HCT116 (cell line): ENCODE measurements at regions not wholly inside any gene's neighbourhood (a gene's known extent, or its start where the extent isn't known, plus 50 kb on each side); places are given as distances from the start of the nearest gene placed in this dataset.

Source experiments
- ATAC-seq: fragments of 200-7000 bp; cut with Tn5 transposase; 2 replicates; pipeline ENCODE4 v1.9.1; 2020; ENCODE audit warnings: mild to moderate bottlenecking, moderate library complexity
- BruUV-seq: library from RNA; stranded (reverse); fragments of 400-500 nt; replicated peaks from 2 replicates; lab custom pipeline; 2021; lab: Mats Ljungman, UMichigan
- CTCF ChIA-PET: fragments of 300-600 bp; sonication (Branson Sonifier 250); formaldehyde crosslinking; loops from one replicate; lab custom pipeline; 2021; ENCODE audit warnings: antibody characterized with exemption; lab: Charles Lee
- POLR2A ChIA-PET: fragments of 300-600, 350-600 bp; sonication (Branson Sonifier 250); formaldehyde crosslinking; loops from one replicate; lab custom pipeline; 2021; ENCODE audit warnings: antibody characterized with exemption; lab: Charles Lee
- RAD21 ChIA-PET, 2 experiments: fragments of 300-600 bp; sonication (Branson Sonifier 250); formaldehyde crosslinking; loops; one replicate each; lab custom pipeline; 2023; ENCODE audit warnings: low total read pairs in 2 of 2; ENCODE audit not compliant: uncharacterized antibody in 2 of 2, unreplicated experiment in 2 of 2, low non-redundant PET in 1 of 2; lab: Charles Lee
- DNase-seq: peaks from one replicate; pipeline ENCODE4 v3.0.0-alpha.2; 2010; ENCODE audit warnings: low read depth, low spot score
- H2AFZ ChIP-seq: fragments of 200-600 bp; shearing (Covaris generic), sonication (generic); 2 replicates; pipeline ENCODE4 v1.6.1; 2017; ENCODE audit warnings: low read depth, mixed run types, mixed read lengths, antibody characterized with exemption, low read length; ENCODE audit not compliant: poor library complexity, severe bottlenecking
- H3K27ac ChIP-seq: 2 replicates; pipeline ENCODE4 v1.5.1; 2012; ENCODE audit warnings: low read depth, low read length
- H3K27me3 ChIP-seq: fragments of 200-600 bp; sonication (generic); 2 replicates; pipeline ENCODE4 v1.6.1; 2016; ENCODE audit warnings: mixed run types, low read length, mixed read lengths; ENCODE audit not compliant: insufficient read depth
- H3K36me3 ChIP-seq, 2 experiments: fragments of 200-500 bp in 1 of 2; fragments of 200-600 bp in 1 of 2; sonication (Bioruptor generic) in 1 of 2; sonication (generic) in 1 of 2; 2 replicates each; pipeline versions ENCODE4 v1.5.1 to v1.6.1; 2014 to 2016; ENCODE audit warnings: low read length in 2 of 2, inconsistent platforms in 1 of 2, mixed read lengths in 1 of 2, mixed run types in 1 of 2; ENCODE audit not compliant: insufficient read depth in 2 of 2, control insufficient read depth in 1 of 2
- H3K4me1 ChIP-seq, 2 experiments: fragments of 200-600 bp in 1 of 2; sonication (generic) in 1 of 2; 2 replicates each; pipeline versions ENCODE4 v1.5.1 to v1.6.1; 2012 to 2017; ENCODE audit warnings: low read length in 2 of 2, inconsistent platforms in 1 of 2, mild to moderate bottlenecking in 1 of 2, mixed read lengths in 1 of 2, mixed run types in 1 of 2, moderate library complexity in 1 of 2; ENCODE audit not compliant: insufficient read depth in 2 of 2, control insufficient read depth in 1 of 2
- H3K4me2 ChIP-seq: fragments of 200-600 bp; sonication (generic); 2 replicates; pipeline ENCODE4 v1.6.1; 2017; ENCODE audit warnings: mixed run types, low read length, mixed read lengths
- H3K4me3 ChIP-seq, 2 experiments: fragments of 200-600 bp in 1 of 2; sonication (generic) in 1 of 2; replicated peaks in 1 of 2; 2 replicates each; pipeline ENCODE4 v1.5.1; 2011 to 2016; ENCODE audit warnings: low read length in 2 of 2, control low read depth in 1 of 2, low read depth in 1 of 2, mild to moderate bottlenecking in 1 of 2, mixed read lengths in 1 of 2, mixed run types in 1 of 2
- H3K79me2 ChIP-seq: fragments of 200-600 bp; sonication (generic); 2 replicates; pipeline ENCODE4 v1.6.1; 2017; ENCODE audit warnings: mild to moderate bottlenecking, mixed run types, low read length, moderate library complexity, mixed read lengths; ENCODE audit not compliant: insufficient read depth
- H3K9ac ChIP-seq: fragments of 200-600 bp; sonication (generic); 2 replicates; pipeline ENCODE4 v1.6.1; 2016; ENCODE audit warnings: low read length, mixed read lengths
- H3K9me2 ChIP-seq: fragments of 200-600 bp; sonication (generic), shearing (Covaris generic); 2 replicates; pipeline ENCODE4 v1.6.1; 2017; ENCODE audit warnings: mixed run types, mild to moderate bottlenecking, moderate library complexity; ENCODE audit not compliant: insufficient read depth
- H3K9me3 ChIP-seq, 2 experiments: fragments of 200-500 bp in 1 of 2; fragments of 200-600 bp in 1 of 2; sonication (Bioruptor generic) in 1 of 2; sonication (generic) in 1 of 2; 2 replicates each; pipeline ENCODE4 v1.6.1; 2014 to 2017; ENCODE audit warnings: low read length in 2 of 2, mixed read lengths in 2 of 2, inconsistent platforms in 1 of 2, low read depth in 1 of 2, mild to moderate bottlenecking in 1 of 2, mixed run types in 1 of 2, moderate library complexity in 1 of 2; ENCODE audit not compliant: control insufficient read depth in 1 of 2, insufficient read depth in 1 of 2
- H4K20me1 ChIP-seq: fragments of 200-600 bp; sonication (generic), shearing (Covaris generic); 2 replicates; pipeline ENCODE4 v1.6.1; 2017; ENCODE audit warnings: mixed run types, mild to moderate bottlenecking, moderate library complexity; ENCODE audit not compliant: insufficient read depth
- CBX3 ChIP-seq: IDR thresholded peaks from 2 replicates; pipeline ENCODE4 v1.6.1; 2012; ENCODE audit warnings: low read depth
- CEBPB ChIP-seq: IDR thresholded peaks from 2 replicates; pipeline ENCODE4 v1.6.1; 2012; ENCODE audit warnings: low read depth
- ELF1 ChIP-seq: IDR thresholded peaks from 2 replicates; pipeline ENCODE4 v1.6.1; 2012; ENCODE audit warnings: low read depth, borderline replicate concordance
- EZH2 ChIP-seq: fragments of 200-600 bp; sonication (generic); IDR thresholded peaks from 2 replicates; pipeline ENCODE4 v1.6.1; 2017; ENCODE audit warnings: antibody characterized with exemption, mixed run types
- FOSL1 ChIP-seq: IDR thresholded peaks from 2 replicates; pipeline ENCODE4 v1.6.1; 2012; ENCODE audit warnings: low read depth
- POLR2A ChIP-seq: IDR thresholded peaks from 2 replicates; pipeline ENCODE4 v1.7.0; 2011; ENCODE audit warnings: borderline replicate concordance; ENCODE audit not compliant: insufficient read depth, insufficient read length; ENCODE audit errors: extremely low read depth
- POLR2AphosphoS5 ChIP-seq: IDR thresholded peaks from 2 replicates; pipeline ENCODE4 v1.6.1; 2011; ENCODE audit warnings: mild to moderate bottlenecking, low read depth, low read length, moderate library complexity
- RAD21 ChIP-seq: IDR thresholded peaks from 2 replicates; pipeline ENCODE4 v1.6.1; 2012; ENCODE audit warnings: low read depth, mild to moderate bottlenecking
- REST ChIP-seq: IDR thresholded peaks from 2 replicates; pipeline ENCODE4 v1.6.1; 2012; ENCODE audit warnings: low read depth
- SIN3A ChIP-seq: IDR thresholded peaks from 2 replicates; pipeline ENCODE4 v1.6.1; 2012; ENCODE audit warnings: low read depth
- SRF ChIP-seq: IDR thresholded peaks from 2 replicates; pipeline ENCODE4 v1.6.1; 2012; ENCODE audit warnings: low read depth
- ZFX ChIP-seq: fragments of 450-650 bp; IDR thresholded peaks from 2 replicates; pipeline ENCODE4 v1.6.1; 2017
- ZNF274 ChIP-seq: fragments of 200-500 bp; sonication (Bioruptor generic); IDR thresholded peaks from 2 replicates; pipeline ENCODE4 v1.6.1; 2014; ENCODE audit warnings: mild to moderate bottlenecking, low read depth, low read length, inconsistent platforms
- intact Hi-C: fragments of 100-400 bp; cut with micrococcal nuclease; formaldehyde crosslinking; loops from 2 replicates; pipeline ENCODE4 v1.10.0; 2022
- TF ChIP-seq, protein P1 (sequence below): IDR thresholded peaks from 2 replicates; pipeline ENCODE4 v1.6.1; 2011; ENCODE audit warnings: mild to moderate bottlenecking, low read length, moderate library complexity; ENCODE audit not compliant: insufficient replicate concordance; ENCODE audit errors: extremely low read depth
- TF ChIP-seq, protein P2 (sequence below), 3 experiments: fragments of 200-600 bp in 1 of 3; sonication (generic) in 1 of 3; IDR thresholded peaks in 2 of 3; conservative IDR thresholded peaks in 1 of 3; 2 replicates each; pipeline ENCODE4 v1.5.1; 2012 to 2017; ENCODE audit warnings: low read depth in 2 of 3, low read length in 2 of 3, antibody characterized with exemption in 1 of 3, borderline replicate concordance in 1 of 3, control low read depth in 1 of 3, mild to moderate bottlenecking in 1 of 3, mixed read lengths in 1 of 3, mixed run types in 1 of 3, moderate library complexity in 1 of 3; ENCODE audit not compliant: insufficient read depth in 1 of 3

DNA sequence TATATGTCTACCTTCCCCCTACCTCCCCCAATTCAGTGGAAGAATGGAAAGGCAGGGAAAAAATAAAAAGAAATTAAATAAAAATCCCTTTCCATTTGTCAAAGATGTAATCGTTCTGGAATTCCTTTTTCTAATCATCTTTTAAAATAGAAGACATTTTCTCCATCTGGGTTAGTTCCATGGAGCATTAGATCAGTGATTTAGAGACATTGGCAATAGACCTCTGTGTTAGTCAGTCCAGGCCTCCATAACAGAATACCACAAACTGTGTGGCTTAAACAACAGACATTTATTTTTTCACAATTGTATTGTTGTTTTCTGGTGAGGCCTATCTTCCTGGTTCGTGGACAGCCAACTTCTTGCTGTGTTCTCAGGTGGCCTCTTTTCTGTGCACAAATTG lies 516.6 kb upstream of the DAB2 start (continued):
- TF ChIP-seq ZFX (no peak), FOSL1 (no peak), EZH2 (no peak), REST (no peak)
- TF ChIP-seq, all 23 proteins: peak for 0

DNA sequence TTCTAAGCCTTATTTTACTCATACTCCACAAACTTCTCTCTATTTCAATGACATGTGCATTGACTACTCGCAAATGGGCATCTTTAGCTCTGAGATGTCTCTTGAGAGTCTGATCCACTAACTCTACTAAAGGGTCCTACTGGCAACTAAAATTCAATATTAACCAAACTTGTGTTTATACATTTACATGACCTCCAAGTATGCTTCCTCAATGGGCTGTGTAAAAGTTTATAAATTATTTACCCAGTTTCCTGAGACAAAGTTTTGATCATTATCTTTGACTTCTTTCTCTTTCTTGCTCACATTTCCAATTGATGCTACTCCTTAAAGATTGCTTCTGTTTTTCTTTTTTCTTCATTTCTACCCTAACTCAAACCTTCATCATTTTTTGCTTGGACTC lies 510.1 kb upstream of the DAB2 start:
- no peaks in the 10 kb centered on the region for H3K9me2 ChIP-seq
- RAD21 ChIA-PET: no interaction called here
- intact Hi-C loops: no loop called here
- DNase-seq: no peak
- H3K9ac ChIP-seq: no peak overlapping the region
- H3K27ac ChIP-seq: no peak overlapping the region
- TF ChIP-seq, protein P1, sequence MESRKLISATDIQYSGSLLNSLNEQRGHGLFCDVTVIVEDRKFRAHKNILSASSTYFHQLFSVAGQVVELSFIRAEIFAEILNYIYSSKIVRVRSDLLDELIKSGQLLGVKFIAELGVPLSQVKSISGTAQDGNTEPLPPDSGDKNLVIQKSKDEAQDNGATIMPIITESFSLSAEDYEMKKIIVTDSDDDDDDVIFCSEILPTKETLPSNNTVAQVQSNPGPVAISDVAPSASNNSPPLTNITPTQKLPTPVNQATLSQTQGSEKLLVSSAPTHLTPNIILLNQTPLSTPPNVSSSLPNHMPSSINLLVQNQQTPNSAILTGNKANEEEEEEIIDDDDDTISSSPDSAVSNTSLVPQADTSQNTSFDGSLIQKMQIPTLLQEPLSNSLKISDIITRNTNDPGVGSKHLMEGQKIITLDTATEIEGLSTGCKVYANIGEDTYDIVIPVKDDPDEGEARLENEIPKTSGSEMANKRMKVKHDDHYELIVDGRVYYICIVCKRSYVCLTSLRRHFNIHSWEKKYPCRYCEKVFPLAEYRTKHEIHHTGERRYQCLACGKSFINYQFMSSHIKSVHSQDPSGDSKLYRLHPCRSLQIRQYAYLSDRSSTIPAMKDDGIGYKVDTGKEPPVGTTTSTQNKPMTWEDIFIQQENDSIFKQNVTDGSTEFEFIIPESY: no peak
- no peak for TF ChIP-seq CBX3
- TF ChIP-seq SRF: no peak
- TF ChIP-seq POLR2AphosphoS5: no peak
- TF ChIP-seq CEBPB: no peak
- TF ChIP-seq ELF1: no peak
- TF ChIP-seq ZFX: no peak
- TF ChIP-seq SIN3A: no peak
- no peak for TF ChIP-seq REST
- TF ChIP-seq POLR2A: no peak
- TF ChIP-seq, protein P2, sequence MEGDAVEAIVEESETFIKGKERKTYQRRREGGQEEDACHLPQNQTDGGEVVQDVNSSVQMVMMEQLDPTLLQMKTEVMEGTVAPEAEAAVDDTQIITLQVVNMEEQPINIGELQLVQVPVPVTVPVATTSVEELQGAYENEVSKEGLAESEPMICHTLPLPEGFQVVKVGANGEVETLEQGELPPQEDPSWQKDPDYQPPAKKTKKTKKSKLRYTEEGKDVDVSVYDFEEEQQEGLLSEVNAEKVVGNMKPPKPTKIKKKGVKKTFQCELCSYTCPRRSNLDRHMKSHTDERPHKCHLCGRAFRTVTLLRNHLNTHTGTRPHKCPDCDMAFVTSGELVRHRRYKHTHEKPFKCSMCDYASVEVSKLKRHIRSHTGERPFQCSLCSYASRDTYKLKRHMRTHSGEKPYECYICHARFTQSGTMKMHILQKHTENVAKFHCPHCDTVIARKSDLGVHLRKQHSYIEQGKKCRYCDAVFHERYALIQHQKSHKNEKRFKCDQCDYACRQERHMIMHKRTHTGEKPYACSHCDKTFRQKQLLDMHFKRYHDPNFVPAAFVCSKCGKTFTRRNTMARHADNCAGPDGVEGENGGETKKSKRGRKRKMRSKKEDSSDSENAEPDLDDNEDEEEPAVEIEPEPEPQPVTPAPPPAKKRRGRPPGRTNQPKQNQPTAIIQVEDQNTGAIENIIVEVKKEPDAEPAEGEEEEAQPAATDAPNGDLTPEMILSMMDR (IDR thresholded peaks at IDR 0.05 in 2 of 3, conservative IDR thresholded peaks at IDR 0.05 in 1 of 3; ENCODE audit: borderline replicate concordance in 1 of 3, insufficient read depth in 1 of 3, low read depth in 2 of 3, low read length in 2 of 3): no peak
- no peak for TF ChIP-seq ZNF274
- no peak for TF ChIP-seq RAD21
- no peak overlapping the region for H3K4me2 ChIP-seq
- no peaks in the 10 kb centered on the region for H4K20me1 ChIP-seq
- H3K9me3 ChIP-seq: no peaks in the 10 kb centered on the region; a peak in 1 of 4 replicates
- no peak overlapping the region for H2AFZ ChIP-seq
- H3K27me3 ChIP-seq: no peaks in the 10 kb centered on the region
- BruUV-seq: no TSS peak
- no peaks in the 10 kb centered on the region for H3K79me2 ChIP-seq
- no peaks in the 10 kb centered on the region for H3K36me3 ChIP-seq
- ATAC-seq: no peak
- H3K4me3 ChIP-seq: no peak overlapping the region
- POLR2A ChIA-PET: no interaction called here
- no peaks in the 10 kb centered on the region for H3K4me1 ChIP-seq
- CTCF ChIA-PET: interaction anchor here (0.6 kb wide), 1 partner anchor 854 kb away, joined by 3 read pairs; no protein-coding TSS in a partner anchor
